Nephron (organoid): ENCODE measurements at regions not wholly inside any gene's neighbourhood (a gene's known extent, or its start where the extent isn't known, plus 50 kb on each side); places are given as distances from the start of the nearest gene placed in this dataset.

Source experiments
- H3K27ac Mint-ChIP-seq, 3 experiments: 2 replicates each; pipeline ENCODE4 v1.8.0; 2020; ENCODE audit warnings: mixed read lengths in 3 of 3, mild to moderate bottlenecking in 2 of 3, moderate library complexity in 1 of 3
- H3K27me3 Mint-ChIP-seq: 2 replicates; pipeline ENCODE4 v1.8.0; 2021; ENCODE audit warnings: low read depth, mild to moderate bottlenecking, moderate library complexity, mixed read lengths
- H3K36me3 Mint-ChIP-seq: 2 replicates; pipeline ENCODE4 v1.8.0; 2020; ENCODE audit warnings: low read depth, mixed read lengths
- H3K4me1 Mint-ChIP-seq: 2 replicates; pipeline ENCODE4 v1.8.0; 2020; ENCODE audit warnings: mixed read lengths
- H3K4me3 Mint-ChIP-seq, 3 experiments: 2 replicates each; pipeline ENCODE4 v1.8.0; 2020; ENCODE audit warnings: mild to moderate bottlenecking in 3 of 3, mixed read lengths in 3 of 3, moderate library complexity in 2 of 3
- H3K9me3 Mint-ChIP-seq: 2 replicates; pipeline ENCODE4 v1.8.0; 2020; ENCODE audit warnings: mixed read lengths
- CTCF ChIP-seq, 3 experiments: fragments of 200-600 bp; sonication (generic); IDR thresholded peaks; one replicate each; pipeline ENCODE4 v1.5.0; 2021; ENCODE audit warnings: antibody characterized with exemption in 3 of 3; ENCODE audit not compliant: unreplicated experiment in 3 of 3

GRCh38 chr18:6605115-6605869, 124.2 kb upstream of the ARHGAP28 start:
- peak overlapping the region; percentile 72 to 94 (median 73) for H3K27ac Mint-ChIP-seq
- H3K27me3 Mint-ChIP-seq, result peaks cover 7% of the 10 kb centered on the region
- TF ChIP-seq CTCF (IDR thresholded peaks at IDR 0.05; ENCODE audit: unreplicated experiment in 3 of 3), result no peak
- H3K9me3 Mint-ChIP-seq, result no peaks in the 10 kb centered on the region
- no peak overlapping the region for H3K4me3 Mint-ChIP-seq
- no peaks in the 10 kb centered on the region for H3K36me3 Mint-ChIP-seq
- H3K4me1 Mint-ChIP-seq, result peaks cover 45% of the 10 kb centered on the region

GRCh38 chr18:6606411-6607085, 123.0 kb upstream of the ARHGAP28 start:
- Mint-ChIP-seq H3K27me3 (peaks cover 7% of the 10 kb centered on the region), H3K4me1 (peaks cover 51% of the 10 kb centered on the region), H3K36me3 (no peaks in the 10 kb centered on the region), H3K9me3 (peaks cover 5% of the 10 kb centered on the region), H3K4me3 (no peak overlapping the region), H3K27ac (peak overlapping the region in 2 of 3 experiments; percentile 72 to 94)
- TF ChIP-seq CTCF (IDR thresholded peaks at IDR 0.05; ENCODE audit: unreplicated experiment in 3 of 3), result no peak

- Mint-ChIP-seq H3K9me3 (peaks cover 5% of the 10 kb centered on the region), H3K27me3 (peaks cover 7% of the 10 kb centered on the region), H3K36me3 (no peaks in the 10 kb centered on the region), H3K4me1 (peaks cover 51% of the 10 kb centered on the region), H3K27ac (peak overlapping the region in 2 of 3 experiments; percentile 32 to 72), H3K4me3 (no peak overlapping the region)
- no peak for TF ChIP-seq CTCF (IDR thresholded peaks at IDR 0.05; ENCODE audit: unreplicated experiment in 3 of 3)
Observed at GRCh38 chr18:6607343-6607742, 122.2 kb upstream of the ARHGAP28 start.

- peak overlapping the region; percentile 78 to 88 (median 85) for H3K27ac Mint-ChIP-seq
- no peak overlapping the region for H3K4me3 Mint-ChIP-seq
- no peak for TF ChIP-seq CTCF (IDR thresholded peaks at IDR 0.05; ENCODE audit: unreplicated experiment in 3 of 3)
- H3K36me3 Mint-ChIP-seq, result no peaks in the 10 kb centered on the region
- H3K9me3 Mint-ChIP-seq, result peaks cover 13% of the 10 kb centered on the region
- H3K4me1 Mint-ChIP-seq, result peaks cover 47% of the 10 kb centered on the region
- peaks cover 3% of the 10 kb centered on the region for H3K27me3 Mint-ChIP-seq
Observed at GRCh38 chr18:6609666-6610264, 119.8 kb upstream of the ARHGAP28 start.

GRCh38 chr18:6610466-6610865, 119.0 kb upstream of the ARHGAP28 start:
- no peaks in the 10 kb centered on the region for H3K36me3 Mint-ChIP-seq
- H3K4me1 Mint-ChIP-seq, result peaks cover 45% of the 10 kb centered on the region
- no peak for TF ChIP-seq CTCF (IDR thresholded peaks at IDR 0.05; ENCODE audit: unreplicated experiment in 3 of 3)
- H3K27ac Mint-ChIP-seq, result peak overlapping the region; percentile 78 to 88 (median 85)
- H3K9me3 Mint-ChIP-seq, result peaks cover 13% of the 10 kb centered on the region
- H3K4me3 Mint-ChIP-seq, result no peak overlapping the region
- H3K27me3 Mint-ChIP-seq, result peaks cover 3% of the 10 kb centered on the region
